HEK293T (cell line): ENCODE measurements at regions not wholly inside any gene's neighbourhood (a gene's known extent, or its start where the extent isn't known, plus 50 kb on each side); places are given as distances from the start of the nearest gene placed in this dataset.
"Not testable (repeated sequence)": the region's sequence is repeated elsewhere in the genome, so short reads cannot be mapped to it uniquely, and the experiment has no call there.

Source experiments
- CTCF ChIA-PET: fragments of 350-600 bp; formaldehyde crosslinking; extraction: SDS; loops from one replicate; lab custom pipeline; 2021; ENCODE audit warnings: antibody characterized with exemption, inconsistent platforms; lab: Yijun Ruan, JAX
- POLR2A ChIA-PET: fragments of 350-600 bp; formaldehyde crosslinking; extraction: SDS; loops from one replicate; lab custom pipeline; 2020; ENCODE audit warnings: antibody characterized with exemption, inconsistent platforms; lab: Yijun Ruan, JAX
- DNase-seq: peaks from one replicate; pipeline ENCODE4 v3.0.0; 2012; ENCODE audit warnings: mixed read lengths; ENCODE audit errors: extremely low spot score
- ARNT ChIP-seq: fragments of 450-650 bp; IDR thresholded peaks from 2 replicates; pipeline ENCODE4 v1.6.1; 2017; ENCODE audit warnings: mild to moderate bottlenecking
- BHLHE40 ChIP-seq: fragments of 450-650 bp; IDR thresholded peaks from 2 replicates; pipeline ENCODE4 v1.6.1; 2016; ENCODE audit warnings: mild to moderate bottlenecking, moderate library complexity, borderline replicate concordance
- CTBP1 ChIP-seq: fragments of 450-650 bp; IDR thresholded peaks from 2 replicates; pipeline ENCODE4 v1.6.1; 2016; ENCODE audit warnings: borderline replicate concordance
- ELF4 ChIP-seq: fragments of 450-650 bp; IDR thresholded peaks from 2 replicates; pipeline ENCODE4 v1.6.1; 2017; ENCODE audit warnings: antibody characterized with exemption
- FOXA1 ChIP-seq: fragments of 450-650 bp; IDR thresholded peaks from 2 replicates; pipeline ENCODE4 v1.6.1; 2016; ENCODE audit warnings: mild to moderate bottlenecking
- FOXK2 ChIP-seq: fragments of 450-650 bp; IDR thresholded peaks from 2 replicates; pipeline ENCODE4 v1.6.1; 2016; ENCODE audit warnings: mild to moderate bottlenecking
- FOXM1 ChIP-seq: fragments of 450-650 bp; IDR thresholded peaks from 2 replicates; pipeline ENCODE4 v1.6.1; 2017; ENCODE audit warnings: mild to moderate bottlenecking, borderline replicate concordance
- HDGF ChIP-seq: fragments of 450-650 bp; IDR thresholded peaks from 2 replicates; pipeline ENCODE4 v1.6.1; 2017; ENCODE audit warnings: antibody characterized with exemption, borderline replicate concordance
- L3MBTL2 ChIP-seq: fragments of 450-650 bp; conservative IDR thresholded peaks from 2 replicates; pipeline ENCODE4 v1.6.1; 2016; ENCODE audit warnings: mild to moderate bottlenecking
- LEF1 ChIP-seq: fragments of 450-650 bp; IDR thresholded peaks from 2 replicates; pipeline ENCODE4 v1.6.1; 2017; ENCODE audit warnings: mild to moderate bottlenecking, borderline replicate concordance
- NFRKB ChIP-seq: fragments of 450-650 bp; IDR thresholded peaks from 2 replicates; pipeline ENCODE4 v1.6.1; 2016; ENCODE audit warnings: mild to moderate bottlenecking, moderate library complexity
- PKNOX1 ChIP-seq: fragments of 450-650 bp; IDR thresholded peaks from 2 replicates; pipeline ENCODE4 v1.6.1; 2016
- SP1 ChIP-seq: fragments of 450-650 bp; IDR thresholded peaks from 2 replicates; pipeline ENCODE4 v1.6.1; 2017
- SUZ12 ChIP-seq: fragments of 450-650 bp; IDR thresholded peaks from 2 replicates; pipeline ENCODE4 v1.6.1; 2016; ENCODE audit warnings: mild to moderate bottlenecking
- TARDBP ChIP-seq: fragments of 450-650 bp; IDR thresholded peaks from 2 replicates; pipeline ENCODE4 v1.6.1; 2016
- ZNF384 ChIP-seq: fragments of 450-650 bp; IDR thresholded peaks from 2 replicates; pipeline ENCODE4 v1.6.1; 2016

GRCh38 chrX:131187206-131187605 lies 101.9 kb downstream of the IGSF1 start:
- DNase-seq: no peak
- ChIA-PET CTCF (no interaction called here), POLR2A (no interaction called here)
- TF ChIP-seq ARNT (no peak), NFRKB (no peak), L3MBTL2 (no peak)

- no peak for TF ChIP-seq NFRKB
- TF ChIP-seq TARDBP: no peak
- TF ChIP-seq SP1: no peak
- no peak for TF ChIP-seq FOXM1
- no peak for TF ChIP-seq ZNF384
- TF ChIP-seq BHLHE40: no peak
- no peak for TF ChIP-seq L3MBTL2
- TF ChIP-seq ARNT: no peak
- TF ChIP-seq CTBP1: no peak
- TF ChIP-seq SUZ12: no peak
- no peak for TF ChIP-seq ELF4
- no peak for TF ChIP-seq PKNOX1
- no peak for TF ChIP-seq FOXA1
- TF ChIP-seq HDGF: no peak
- no peak for TF ChIP-seq LEF1
- TF ChIP-seq FOXK2: no peak
- ChIA-PET CTCF (no interaction called here), POLR2A (no interaction called here)
- no peak for DNase-seq
These were observed 112.0 kb downstream of the ARHGAP36 start for GRCh38 chrX:131170148-131170547.

GRCh38 chrX:131163645-131164044 lies 105.5 kb downstream of the ARHGAP36 start:
- CTCF ChIA-PET, POLR2A ChIA-PET, DNase-seq: not testable (repeated sequence)

- DNase-seq, POLR2A ChIA-PET, CTCF ChIA-PET: not testable (repeated sequence)
These were observed 99.5 kb downstream of the ARHGAP36 start for GRCh38 chrX:131157656-131158055.

- no peak for DNase-seq
- POLR2A ChIA-PET: no interaction called here
- no peak for TF ChIP-seq LEF1
- TF ChIP-seq SUZ12: no peak
- TF ChIP-seq FOXK2: no peak
- TF ChIP-seq CTBP1: no peak
- TF ChIP-seq L3MBTL2: no peak
- TF ChIP-seq SP1: no peak
- TF ChIP-seq PKNOX1: no peak
- TF ChIP-seq ELF4: no peak
- no peak for TF ChIP-seq FOXM1
- TF ChIP-seq FOXA1: no peak
- no peak for TF ChIP-seq BHLHE40
- no peak for TF ChIP-seq HDGF
- no peak for TF ChIP-seq ZNF384
- no peak for TF ChIP-seq ARNT
- TF ChIP-seq TARDBP: no peak
- CTCF ChIA-PET: no interaction called here
These were observed 88.6 kb downstream of the ARHGAP36 start for GRCh38 chrX:131146702-131147101.
